Stomach smooth muscle (tissue), 2 donors: ENCODE measurements at regions not wholly inside any gene's neighbourhood (a gene's known extent, or its start where the extent isn't known, plus 50 kb on each side); places are given as distances from the start of the nearest gene placed in this dataset.

Experiments
- H3K27ac ChIP-seq: one replicate; pipeline ENCODE4 v1.7.0; 2013; ENCODE audit warnings: mild to moderate bottlenecking, low read length, inconsistent platforms
- H3K27me3 ChIP-seq, 2 donors: one replicate each; pipeline ENCODE4 v1.7.0; 2013; ENCODE audit warnings: low read length in 2 of 2; ENCODE audit not compliant: insufficient read depth in 2 of 2, control insufficient read depth in 1 of 2
- H3K36me3 ChIP-seq, 2 donors: one replicate each; pipeline ENCODE4 v1.7.0; 2013; ENCODE audit warnings: low read length in 2 of 2; ENCODE audit not compliant: control insufficient read depth in 2 of 2, insufficient read depth in 2 of 2
- H3K4me1 ChIP-seq: one replicate; pipeline ENCODE4 v1.7.0; 2013; ENCODE audit warnings: low read length; ENCODE audit not compliant: control insufficient read depth, insufficient read depth
- H3K4me3 ChIP-seq, 2 donors: one replicate each; pipeline ENCODE4 v1.7.0; 2013; ENCODE audit warnings: low read length in 2 of 2
- H3K9ac ChIP-seq, 2 donors: one replicate each; pipeline ENCODE4 v1.7.0; 2013; ENCODE audit warnings: low read length in 2 of 2, mild to moderate bottlenecking in 1 of 2
- H3K9me3 ChIP-seq, 2 donors: one replicate each; pipeline ENCODE4 v1.7.0; 2013; ENCODE audit warnings: low read length in 2 of 2; ENCODE audit not compliant: control insufficient read depth in 2 of 2
- donor health status: healthy.
- donor health status: Pancreatic carcinoma.

- H3K27me3 ChIP-seq: no peaks in the 10 kb centered on the region
- H3K9ac ChIP-seq: peak overlapping the region; percentile 16 to 51
- peak overlapping the region; percentile 49 to 71 for H3K4me3 ChIP-seq
- H3K27ac ChIP-seq: peak overlapping the region; percentile 87
- no peaks in the 10 kb centered on the region for H3K9me3 ChIP-seq
- no peaks in the 10 kb centered on the region for H3K36me3 ChIP-seq
- H3K4me1 ChIP-seq: peaks cover 24% of the 10 kb centered on the region
Observed at GRCh38 chr1:59150577-59151386, 146.1 kb upstream of the FGGY start.

- Histone ChIP-seq H3K27ac (peak overlapping the region; percentile 87), H3K36me3 (no peaks in the 10 kb centered on the region), H3K9me3 (no peaks in the 10 kb centered on the region), H3K27me3 (no peaks in the 10 kb centered on the region), H3K4me3 (peak overlapping the region in 1 of 2 donors; percentile 71), H3K4me1 (peaks cover 24% of the 10 kb centered on the region), H3K9ac (peak overlapping the region; percentile 39 to 51)
Observed at GRCh38 chr1:59151387-59151761, 145.5 kb upstream of the FGGY start.

- no peaks in the 10 kb centered on the region for H3K9me3 ChIP-seq
- H3K27ac ChIP-seq: peak overlapping the region; percentile 87
- no peaks in the 10 kb centered on the region for H3K27me3 ChIP-seq
- H3K4me1 ChIP-seq: peaks cover 22% of the 10 kb centered on the region
- peak overlapping the region in 1 of 2 donors; percentile 39 for H3K9ac ChIP-seq
- no peaks in the 10 kb centered on the region for H3K36me3 ChIP-seq
- H3K4me3 ChIP-seq: no peak overlapping the region
Observed at GRCh38 chr1:59151860-59152259, 145.0 kb upstream of the FGGY start.

- Histone ChIP-seq H3K4me3 (no peak overlapping the region), H3K9ac (no peak overlapping the region), H3K9me3 (no peaks in the 10 kb centered on the region), H3K27ac (no peak overlapping the region), H3K27me3 (no peaks in the 10 kb centered on the region), H3K4me1 (peaks cover 17% of the 10 kb centered on the region), H3K36me3 (no peaks in the 10 kb centered on the region)
Observed at GRCh38 chr1:59152511-59152910, 144.4 kb upstream of the FGGY start.

- Histone ChIP-seq H3K27ac (no peak overlapping the region), H3K9me3 (no peaks in the 10 kb centered on the region), H3K9ac (no peak overlapping the region), H3K4me1 (peaks cover 17% of the 10 kb centered on the region), H3K36me3 (no peaks in the 10 kb centered on the region), H3K27me3 (no peaks in the 10 kb centered on the region), H3K4me3 (no peak overlapping the region)
Observed at GRCh38 chr1:59154401-59154800, 142.5 kb upstream of the FGGY start.

- no peak overlapping the region for H3K4me3 ChIP-seq
- no peaks in the 10 kb centered on the region for H3K27me3 ChIP-seq
- no peaks in the 10 kb centered on the region for H3K36me3 ChIP-seq
- H3K9me3 ChIP-seq: no peaks in the 10 kb centered on the region
- H3K9ac ChIP-seq: no peak overlapping the region
- no peak overlapping the region for H3K27ac ChIP-seq
- H3K4me1 ChIP-seq: peaks cover 16% of the 10 kb centered on the region
Observed at GRCh38 chr1:59155351-59155750, 141.5 kb upstream of the FGGY start.

GRCh38 chr1:59156051-59156450 is 140.8 kb upstream of the FGGY start:
- Histone ChIP-seq H3K4me3 (no peak overlapping the region), H3K27me3 (no peaks in the 10 kb centered on the region), H3K4me1 (peaks cover 10% of the 10 kb centered on the region), H3K9me3 (no peaks in the 10 kb centered on the region), H3K27ac (no peak overlapping the region), H3K9ac (no peak overlapping the region), H3K36me3 (no peaks in the 10 kb centered on the region)

GRCh38 chr1:59156526-59157199 is 140.2 kb upstream of the FGGY start:
- H3K4me3 ChIP-seq: no peak overlapping the region
- peaks cover 4% of the 10 kb centered on the region for H3K4me1 ChIP-seq
- H3K36me3 ChIP-seq: no peaks in the 10 kb centered on the region

GRCh38 chr1:59158321-59158720 is 138.6 kb upstream of the FGGY start:
- Histone ChIP-seq H3K9me3 (no peaks in the 10 kb centered on the region), H3K27ac (no peak overlapping the region), H3K9ac (no peak overlapping the region), H3K27me3 (no peaks in the 10 kb centered on the region), H3K4me1 (no peaks in the 10 kb centered on the region), H3K4me3 (no peak overlapping the region), H3K36me3 (no peaks in the 10 kb centered on the region)

More at GRCh38 chr1:59156526-59157199, 140.2 kb upstream of the FGGY start:
- H3K27ac ChIP-seq: no peak overlapping the region
- no peaks in the 10 kb centered on the region for H3K27me3 ChIP-seq
- no peak overlapping the region for H3K9ac ChIP-seq
- no peaks in the 10 kb centered on the region for H3K9me3 ChIP-seq

GRCh38 chr1:59159557-59160203 is 137.2 kb upstream of the FGGY start:
- no peaks in the 10 kb centered on the region for H3K27me3 ChIP-seq
- no peak overlapping the region for H3K4me3 ChIP-seq
- no peak overlapping the region for H3K9ac ChIP-seq
- H3K4me1 ChIP-seq: no peaks in the 10 kb centered on the region
- H3K36me3 ChIP-seq: no peaks in the 10 kb centered on the region
- H3K9me3 ChIP-seq: no peaks in the 10 kb centered on the region
- no peak overlapping the region for H3K27ac ChIP-seq
